ENCODE measurements at regions not wholly inside any gene's neighbourhood (a gene's known extent, or its start where the extent isn't known, plus 50 kb on each side); places are given as distances from the start of the nearest gene placed in this dataset.

- Histone ChIP-seq H3F3A (ENCODE audit: insufficient read depth, low read length, poor library complexity, severe bottlenecking) (no peaks in the 10 kb centered on the region), H3K27ac (ENCODE audit: low read length) (no peak overlapping the region), H4K20me1 (ENCODE audit: insufficient read depth) (no peaks in the 10 kb centered on the region), H3K36me3 (ENCODE audit: insufficient read depth, low read length) (no peaks in the 10 kb centered on the region), H3K79me2 (replicated peaks; ENCODE audit: insufficient read depth, low read length) (no peaks in the 10 kb centered on the region), H3K4me3 (ENCODE audit: low read length) (no peak overlapping the region), H3K9me3 (ENCODE audit: low read length) (no peaks in the 10 kb centered on the region), H3K27me3 (ENCODE audit: insufficient read depth, low read depth, low read length) (no peaks in the 10 kb centered on the region), H3K9ac (ENCODE audit: low read length) (no peak overlapping the region), H2AFZ (ENCODE audit: low read depth, low read length) (no peak overlapping the region), H3K9me2 (ENCODE audit: insufficient read depth, low read length) (no peaks in the 10 kb centered on the region), H3K4me2 (ENCODE audit: low read length) (no peak overlapping the region)
- no peak for TF ChIP-seq MXI1 (conservative IDR thresholded peaks at IDR 0.05; ENCODE audit: poor library complexity, severe bottlenecking)
Measured at GRCh38 chrY:12303464-12303863, 397.6 kb upstream of the USP9Y start.

DNA sequence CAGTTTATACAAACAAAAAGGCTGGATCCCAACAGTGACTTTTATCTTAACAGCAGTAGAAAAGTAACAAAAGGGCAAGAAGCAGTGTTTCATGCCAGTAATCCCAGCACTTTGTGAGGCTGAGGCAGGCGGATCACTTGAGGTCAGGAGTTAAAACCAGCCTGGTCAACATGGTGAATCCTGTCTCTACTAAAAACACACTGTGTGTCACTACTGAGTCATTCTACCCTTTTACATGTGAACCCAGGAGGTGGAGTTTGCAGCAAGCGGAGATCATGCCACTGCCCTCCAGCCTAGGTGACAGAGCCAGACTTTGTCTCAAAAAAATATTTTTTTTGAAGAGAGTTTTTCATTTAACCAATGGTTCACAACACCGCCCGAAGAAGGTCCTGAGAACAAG is 395.6 kb upstream of the USP9Y start:
- no peak overlapping the region for H2AFZ ChIP-seq (ENCODE audit: low read depth, low read length)
- H3K9ac ChIP-seq (ENCODE audit: low read length): no peak overlapping the region
- H3K9me2 ChIP-seq (ENCODE audit: insufficient read depth, low read length): no peaks in the 10 kb centered on the region
- H3K4me2 ChIP-seq (ENCODE audit: low read length): no peak overlapping the region
- TF ChIP-seq EZH2 (IDR thresholded peaks at IDR 0.05; ENCODE audit: borderline replicate concordance, insufficient read depth, low read length, poor library complexity, severe bottlenecking) (no peak), POLR2AphosphoS5 (IDR thresholded peaks at IDR 0.05) (no peak), RAD21 (conservative IDR thresholded peaks at IDR 0.05) (no peak), EP300 (conservative IDR thresholded peaks at IDR 0.05; ENCODE audit: poor library complexity, severe bottlenecking) (no peak), SMC3 (conservative IDR thresholded peaks at IDR 0.05; ENCODE audit: poor library complexity) (no peak), TAF1 (IDR thresholded peaks at IDR 0.05; ENCODE audit: low read depth) (no peak), MXI1 (conservative IDR thresholded peaks at IDR 0.05; ENCODE audit: poor library complexity, severe bottlenecking) (no peak)
- TF ChIP-seq, protein P1, sequence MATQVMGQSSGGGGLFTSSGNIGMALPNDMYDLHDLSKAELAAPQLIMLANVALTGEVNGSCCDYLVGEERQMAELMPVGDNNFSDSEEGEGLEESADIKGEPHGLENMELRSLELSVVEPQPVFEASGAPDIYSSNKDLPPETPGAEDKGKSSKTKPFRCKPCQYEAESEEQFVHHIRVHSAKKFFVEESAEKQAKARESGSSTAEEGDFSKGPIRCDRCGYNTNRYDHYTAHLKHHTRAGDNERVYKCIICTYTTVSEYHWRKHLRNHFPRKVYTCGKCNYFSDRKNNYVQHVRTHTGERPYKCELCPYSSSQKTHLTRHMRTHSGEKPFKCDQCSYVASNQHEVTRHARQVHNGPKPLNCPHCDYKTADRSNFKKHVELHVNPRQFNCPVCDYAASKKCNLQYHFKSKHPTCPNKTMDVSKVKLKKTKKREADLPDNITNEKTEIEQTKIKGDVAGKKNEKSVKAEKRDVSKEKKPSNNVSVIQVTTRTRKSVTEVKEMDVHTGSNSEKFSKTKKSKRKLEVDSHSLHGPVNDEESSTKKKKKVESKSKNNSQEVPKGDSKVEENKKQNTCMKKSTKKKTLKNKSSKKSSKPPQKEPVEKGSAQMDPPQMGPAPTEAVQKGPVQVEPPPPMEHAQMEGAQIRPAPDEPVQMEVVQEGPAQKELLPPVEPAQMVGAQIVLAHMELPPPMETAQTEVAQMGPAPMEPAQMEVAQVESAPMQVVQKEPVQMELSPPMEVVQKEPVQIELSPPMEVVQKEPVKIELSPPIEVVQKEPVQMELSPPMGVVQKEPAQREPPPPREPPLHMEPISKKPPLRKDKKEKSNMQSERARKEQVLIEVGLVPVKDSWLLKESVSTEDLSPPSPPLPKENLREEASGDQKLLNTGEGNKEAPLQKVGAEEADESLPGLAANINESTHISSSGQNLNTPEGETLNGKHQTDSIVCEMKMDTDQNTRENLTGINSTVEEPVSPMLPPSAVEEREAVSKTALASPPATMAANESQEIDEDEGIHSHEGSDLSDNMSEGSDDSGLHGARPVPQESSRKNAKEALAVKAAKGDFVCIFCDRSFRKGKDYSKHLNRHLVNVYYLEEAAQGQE (IDR thresholded peaks at IDR 0.05; ENCODE audit: borderline replicate concordance): no peak
- TF ChIP-seq, protein P2, sequence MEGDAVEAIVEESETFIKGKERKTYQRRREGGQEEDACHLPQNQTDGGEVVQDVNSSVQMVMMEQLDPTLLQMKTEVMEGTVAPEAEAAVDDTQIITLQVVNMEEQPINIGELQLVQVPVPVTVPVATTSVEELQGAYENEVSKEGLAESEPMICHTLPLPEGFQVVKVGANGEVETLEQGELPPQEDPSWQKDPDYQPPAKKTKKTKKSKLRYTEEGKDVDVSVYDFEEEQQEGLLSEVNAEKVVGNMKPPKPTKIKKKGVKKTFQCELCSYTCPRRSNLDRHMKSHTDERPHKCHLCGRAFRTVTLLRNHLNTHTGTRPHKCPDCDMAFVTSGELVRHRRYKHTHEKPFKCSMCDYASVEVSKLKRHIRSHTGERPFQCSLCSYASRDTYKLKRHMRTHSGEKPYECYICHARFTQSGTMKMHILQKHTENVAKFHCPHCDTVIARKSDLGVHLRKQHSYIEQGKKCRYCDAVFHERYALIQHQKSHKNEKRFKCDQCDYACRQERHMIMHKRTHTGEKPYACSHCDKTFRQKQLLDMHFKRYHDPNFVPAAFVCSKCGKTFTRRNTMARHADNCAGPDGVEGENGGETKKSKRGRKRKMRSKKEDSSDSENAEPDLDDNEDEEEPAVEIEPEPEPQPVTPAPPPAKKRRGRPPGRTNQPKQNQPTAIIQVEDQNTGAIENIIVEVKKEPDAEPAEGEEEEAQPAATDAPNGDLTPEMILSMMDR (IDR thresholded peaks at IDR 0.05; ENCODE audit: poor library complexity, severe bottlenecking): no peak
- H3K4me3 ChIP-seq (ENCODE audit: low read length): no peak overlapping the region
- no peak overlapping the region for H3K27ac ChIP-seq (ENCODE audit: low read length)
- no peaks in the 10 kb centered on the region for H3F3A ChIP-seq (ENCODE audit: insufficient read depth, low read length, poor library complexity, severe bottlenecking)
- H3K27me3 ChIP-seq (ENCODE audit: insufficient read depth, low read depth, low read length): no peaks in the 10 kb centered on the region
- H3K79me2 ChIP-seq (replicated peaks; ENCODE audit: insufficient read depth, low read length): no peaks in the 10 kb centered on the region
- no peaks in the 10 kb centered on the region for H4K20me1 ChIP-seq (ENCODE audit: insufficient read depth)
- H3K36me3 ChIP-seq (ENCODE audit: insufficient read depth, low read length): no peaks in the 10 kb centered on the region
- H3K9me3 ChIP-seq (ENCODE audit: low read length): no peaks in the 10 kb centered on the region

- Histone ChIP-seq H3K4me2 (ENCODE audit: low read length) (no peak overlapping the region), H3K9me2 (ENCODE audit: insufficient read depth, low read length) (no peaks in the 10 kb centered on the region), H3K36me3 (ENCODE audit: insufficient read depth, low read length) (no peaks in the 10 kb centered on the region), H3K27ac (ENCODE audit: low read length) (no peak overlapping the region), H3K4me3 (ENCODE audit: low read length) (no peak overlapping the region), H3K79me2 (replicated peaks; ENCODE audit: insufficient read depth, low read length) (no peaks in the 10 kb centered on the region), H3K9ac (ENCODE audit: low read length) (no peak overlapping the region), H3F3A (ENCODE audit: insufficient read depth, low read length, poor library complexity, severe bottlenecking) (no peaks in the 10 kb centered on the region), H3K27me3 (ENCODE audit: insufficient read depth, low read depth, low read length) (no peaks in the 10 kb centered on the region), H4K20me1 (ENCODE audit: insufficient read depth) (no peaks in the 10 kb centered on the region), H3K9me3 (ENCODE audit: low read length) (no peaks in the 10 kb centered on the region), H2AFZ (ENCODE audit: low read depth, low read length) (no peak overlapping the region)
- TF ChIP-seq TAF1 (IDR thresholded peaks at IDR 0.05; ENCODE audit: low read depth) (no peak), MXI1 (conservative IDR thresholded peaks at IDR 0.05; ENCODE audit: poor library complexity, severe bottlenecking) (no peak), EZH2 (IDR thresholded peaks at IDR 0.05; ENCODE audit: borderline replicate concordance, insufficient read depth, low read length, poor library complexity, severe bottlenecking) (no peak), RAD21 (conservative IDR thresholded peaks at IDR 0.05) (no peak), EP300 (conservative IDR thresholded peaks at IDR 0.05; ENCODE audit: poor library complexity, severe bottlenecking) (no peak)
- TF ChIP-seq, protein P2 (IDR thresholded peaks at IDR 0.05; ENCODE audit: poor library complexity, severe bottlenecking): no peak
Measured at GRCh38 chrY:12309212-12309611, 391.8 kb upstream of the USP9Y start.
